Stimulated activated CD8-positive, alpha-beta memory T cell treated with anti-CD3 and anti-CD28 coated beads, Interleukin-12 subunit alpha, Interleukin-12 subunit beta, amount 100 ng/mL, for 24 hours (primary cell): ENCODE measurements at regions not wholly inside any gene's neighbourhood (a gene's known extent, or its start where the extent isn't known, plus 50 kb on each side); places are given as distances from the start of the nearest gene placed in this dataset.

ENCODE experiments used
- DNase-seq: peaks from one replicate; pipeline ENCODE4 v3.0.0-alpha.2; 2020; ENCODE audit errors: extremely low read depth

DNA sequence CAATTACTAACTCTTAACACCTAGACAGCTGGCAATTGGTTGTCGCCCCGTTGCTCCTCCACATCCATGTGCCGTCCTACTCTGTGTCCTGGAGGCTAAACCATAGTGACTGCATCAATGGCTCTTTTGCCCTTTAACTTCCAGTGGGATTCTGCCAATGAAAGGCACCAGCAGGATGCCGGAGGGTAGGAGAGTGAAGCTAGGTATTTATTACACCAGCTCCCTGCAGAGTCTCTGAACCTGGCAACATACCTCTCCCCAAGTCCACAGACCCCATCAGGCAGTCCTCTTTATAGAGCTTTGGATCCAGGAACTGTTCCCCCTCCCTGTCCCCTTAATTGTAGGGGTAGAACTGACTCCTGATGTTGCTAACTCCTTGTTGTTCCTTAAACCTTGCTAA is 426.8 kb downstream of the HNRNPD start:
- no peak for DNase-seq

DNA sequence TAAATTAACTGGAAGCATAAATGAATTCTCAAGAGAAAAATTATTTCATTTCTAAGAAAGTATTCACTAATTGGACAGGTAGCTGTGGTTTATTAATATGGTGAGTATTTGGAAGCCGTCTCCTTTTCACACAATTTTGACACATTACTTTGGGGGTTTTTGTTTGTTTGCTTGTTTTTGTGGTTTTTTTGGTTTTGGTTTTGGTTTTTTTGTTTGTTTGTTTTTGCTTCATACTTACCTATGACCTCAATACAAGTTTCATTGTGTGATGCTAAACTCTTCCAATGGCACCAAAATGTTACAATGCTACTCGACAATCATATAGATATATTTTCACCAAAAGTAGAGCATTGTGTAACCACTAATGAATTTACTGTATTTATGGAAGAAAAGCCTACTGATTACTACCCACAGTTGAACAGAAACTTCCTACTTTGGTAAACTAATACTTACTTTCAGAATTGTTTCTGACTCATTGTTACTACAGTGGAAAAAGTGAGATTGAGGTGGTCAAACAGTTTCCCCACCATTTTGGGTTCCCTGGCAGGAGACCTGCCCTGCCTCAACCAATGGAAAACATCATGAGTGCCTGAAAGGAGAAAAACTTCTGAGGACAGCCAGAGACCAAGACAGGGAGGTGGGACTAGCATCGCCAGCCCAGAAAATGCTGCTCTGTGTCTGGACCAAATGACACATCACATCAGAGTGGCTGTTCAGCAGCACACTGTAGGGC is 443.1 kb downstream of the HNRNPD start:
- DNase-seq, result no peak

DNA sequence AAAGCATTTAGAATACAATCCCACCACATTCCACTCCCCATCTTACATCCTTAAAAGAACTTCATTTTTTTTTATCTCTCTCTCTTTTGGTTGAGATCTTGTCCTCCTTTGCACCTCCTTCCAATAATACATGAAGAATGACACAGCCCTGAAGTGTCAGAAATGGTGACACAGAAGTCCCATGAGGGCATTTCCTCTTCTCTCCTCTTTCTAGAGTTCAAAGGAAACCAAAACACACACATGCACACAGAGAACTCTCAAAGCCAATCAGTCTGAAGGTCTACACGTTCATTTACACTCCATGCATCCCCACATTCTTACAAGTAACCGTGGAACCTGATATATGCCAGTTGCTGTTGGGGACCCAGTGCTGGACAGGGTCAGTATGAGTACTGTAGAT is 450.7 kb downstream of the HNRNPD start:
- no peak for DNase-seq

- DNase-seq, result no peak
Measured at GRCh38 chr4:81922313-81922712, 450.6 kb upstream of the RASGEF1B start.

DNA sequence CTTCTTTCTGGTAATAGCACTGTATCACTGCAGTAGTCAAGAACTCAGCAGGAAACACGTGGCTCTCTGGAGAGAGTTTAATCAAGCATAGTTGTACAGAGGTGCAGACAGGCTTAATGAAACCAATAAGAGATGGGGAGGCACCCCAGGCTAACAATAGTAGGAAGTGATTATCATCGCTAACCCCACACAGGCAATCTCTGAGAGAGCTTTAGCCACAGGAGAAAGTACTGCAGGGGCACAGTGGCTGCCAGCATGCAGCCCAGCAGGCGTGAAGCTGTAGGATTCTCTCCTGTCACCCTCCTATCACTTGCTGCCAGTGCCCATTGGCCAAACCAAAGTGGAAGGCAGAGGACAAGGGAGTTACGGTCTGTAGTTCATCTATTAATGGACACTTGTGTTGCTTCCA is 450.0 kb upstream of the RASGEF1B start:
- DNase-seq, result no peak

- DNase-seq, result no peak
Measured at GRCh38 chr4:81919810-81920209, 448.1 kb upstream of the RASGEF1B start.

GRCh38 chr4:81919223-81919622 is 447.5 kb upstream of the RASGEF1B start:
- DNase-seq, result no peak

GRCh38 chr4:81915430-81915829 is 443.7 kb upstream of the RASGEF1B start:
- DNase-seq, result no peak

DNA sequence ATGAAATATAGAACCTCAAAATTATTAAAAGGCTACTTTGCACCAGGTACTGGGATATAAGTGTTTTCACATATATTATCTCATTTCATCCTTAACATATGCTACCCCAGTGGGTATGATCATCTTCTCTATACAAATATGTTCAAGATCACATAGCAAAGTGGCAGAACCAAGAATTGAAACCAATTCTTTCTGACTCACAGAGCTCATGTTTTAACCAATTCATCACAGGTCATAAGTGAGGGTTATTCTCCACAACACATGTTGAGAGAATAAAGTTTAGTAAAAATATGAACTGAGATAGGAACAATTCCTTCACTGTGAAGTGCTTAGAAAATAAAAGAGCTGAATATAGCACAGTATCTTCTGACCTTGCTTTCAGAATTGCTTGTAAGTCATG is 442.9 kb upstream of the RASGEF1B start:
- DNase-seq, result no peak

- DNase-seq, result peak; percentile 3
Measured at GRCh38 chr4:81913427-81913879, 441.7 kb upstream of the RASGEF1B start.

GRCh38 chr4:81912376-81913030 is 440.8 kb upstream of the RASGEF1B start:
- no peak for DNase-seq

- no peak for DNase-seq
Measured at GRCh38 chr4:81906905-81907304, 435.2 kb upstream of the RASGEF1B start.

DNA sequence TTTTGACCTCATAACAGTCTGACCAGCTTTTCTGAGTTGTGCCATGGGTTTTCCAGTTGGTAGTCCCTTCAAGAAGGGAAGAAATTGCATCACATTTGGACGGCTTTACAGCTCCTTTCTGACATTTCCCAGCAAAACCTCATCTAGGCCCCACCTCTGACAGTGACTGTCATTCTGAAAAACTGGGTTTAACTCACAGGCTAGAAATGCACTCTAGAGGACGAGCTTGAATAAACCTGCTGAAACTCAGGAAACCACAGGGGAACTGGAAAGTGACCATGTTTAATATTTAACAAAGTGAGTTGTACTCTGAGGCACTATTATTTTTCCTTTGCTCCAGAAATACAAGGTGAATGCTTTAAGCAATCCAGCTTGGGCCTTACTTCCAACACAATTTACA is 434.3 kb upstream of the RASGEF1B start:
- DNase-seq, result no peak

- DNase-seq, result no peak
Measured at GRCh38 chr4:81904121-81904520, 432.4 kb upstream of the RASGEF1B start.

DNA sequence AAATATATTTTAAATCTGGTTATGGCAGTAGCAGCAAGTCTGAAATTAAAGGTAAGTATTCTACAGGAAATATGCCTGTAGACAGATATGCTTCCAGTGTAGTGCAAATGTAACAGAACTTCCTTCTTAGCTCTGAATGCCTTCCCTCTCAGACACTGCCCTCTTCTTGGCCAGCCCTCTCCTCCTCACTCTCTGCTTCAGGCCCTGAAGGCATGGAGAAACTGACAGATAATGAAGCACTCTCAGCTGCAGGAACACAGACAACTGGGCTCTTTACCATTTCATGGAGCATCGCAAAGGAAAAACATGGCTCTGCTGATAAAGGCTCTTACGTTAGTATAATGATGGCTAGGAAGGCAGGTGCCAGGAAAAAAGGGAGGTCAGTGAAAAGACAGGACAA is 431.5 kb upstream of the RASGEF1B start:
- DNase-seq, result no peak

GRCh38 chr4:81898862-81899504 is 427.3 kb upstream of the RASGEF1B start:
- no peak for DNase-seq

GRCh38 chr4:81896936-81897335 is 425.2 kb upstream of the RASGEF1B start:
- DNase-seq, result no peak

GRCh38 chr4:81891005-81891996 is 419.6 kb upstream of the RASGEF1B start:
- DNase-seq, result no peak

- DNase-seq, result no peak
Measured at GRCh38 chr4:81884986-81885385, 413.3 kb upstream of the RASGEF1B start.

DNA sequence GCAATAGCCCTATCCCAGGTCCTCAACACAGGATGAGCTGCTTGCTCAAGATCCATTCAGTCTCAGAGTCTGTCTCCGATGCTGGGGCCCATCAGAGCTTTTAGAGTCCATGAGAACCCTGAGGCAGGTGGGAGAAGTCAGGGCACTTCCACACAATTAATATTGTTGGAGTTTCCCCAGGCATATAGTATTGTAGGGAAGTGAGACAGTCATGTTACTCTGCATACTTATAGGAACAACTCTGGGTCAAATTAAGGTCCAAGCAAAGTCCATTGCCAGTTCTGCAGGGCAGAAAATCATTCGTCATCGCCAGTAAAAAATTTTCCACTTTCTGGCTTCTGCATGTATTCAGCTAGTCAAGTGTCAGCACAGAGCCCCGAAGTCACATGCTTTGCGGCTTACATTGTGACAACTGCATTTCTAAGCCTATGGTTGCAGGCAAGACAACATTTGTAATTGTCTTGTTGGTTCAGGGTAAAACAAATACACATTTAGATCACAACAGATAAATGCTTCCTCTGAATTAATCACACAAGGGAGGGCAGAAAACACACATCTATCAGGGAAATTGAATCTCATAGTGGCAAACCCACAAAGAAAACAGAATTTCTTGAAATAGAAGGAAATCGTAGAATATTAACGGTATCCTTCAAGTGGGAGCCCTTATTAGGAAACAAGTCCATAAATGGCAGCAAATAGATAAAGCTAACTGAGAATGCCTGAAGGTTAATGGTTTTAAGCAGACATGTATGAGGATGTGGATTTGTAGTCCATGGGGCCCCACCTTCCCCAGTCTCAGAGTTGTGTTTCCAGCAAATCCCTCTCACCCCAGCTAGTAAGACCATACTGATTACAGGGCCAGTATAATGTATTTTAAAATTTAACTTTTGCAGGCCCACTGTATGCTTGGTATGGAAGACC is 412.1 kb upstream of the RASGEF1B start:
- DNase-seq, result no peak

DNA sequence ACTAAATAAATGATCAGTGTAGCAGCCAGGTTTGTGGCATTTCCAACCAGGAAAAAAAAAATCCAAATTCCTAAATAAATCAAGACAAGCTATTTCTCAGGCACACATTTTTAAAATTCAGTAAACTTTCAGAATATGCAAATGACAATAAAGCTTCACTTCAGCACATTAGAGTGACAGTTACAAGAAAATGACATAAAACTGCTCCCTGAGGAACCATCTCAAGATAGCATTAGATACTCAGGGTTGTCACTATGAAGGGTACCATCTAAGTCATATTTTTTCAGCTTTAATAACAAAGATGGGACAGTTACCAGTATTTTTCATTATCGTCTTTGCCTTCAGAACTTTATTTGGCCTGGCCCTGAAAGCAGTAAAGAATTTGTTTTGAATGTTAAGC is 411.3 kb upstream of the RASGEF1B start:
- DNase-seq, result no peak
